ENCODE measurements at regions not wholly inside any gene's neighbourhood (a gene's known extent, or its start where the extent isn't known, plus 50 kb on each side); places are given as distances from the start of the nearest gene placed in this dataset.

DNA sequence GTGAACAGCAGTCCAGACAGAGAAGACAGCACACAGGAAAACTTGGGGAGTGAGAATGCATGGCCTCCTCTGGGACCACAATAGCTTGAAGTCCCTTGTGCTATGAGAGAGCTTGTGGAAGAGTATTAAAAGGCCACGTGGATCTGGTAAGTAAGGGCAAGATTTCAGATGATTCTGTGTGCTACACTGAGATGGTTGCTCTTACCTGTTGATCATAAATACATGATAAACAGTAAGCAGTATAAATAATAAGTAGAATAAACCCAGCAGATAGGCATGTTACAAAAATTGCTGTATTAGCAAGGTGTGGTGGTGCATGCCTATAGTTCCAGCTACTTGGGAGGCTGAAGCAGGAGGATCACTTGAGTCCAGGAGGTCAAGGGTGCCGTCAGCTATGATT, 150.4 kb upstream of the ZC3H11B start:
- TF ChIP-seq EZH2 (IDR thresholded peaks at IDR 0.05) (no peak), POLR2AphosphoS5 (IDR thresholded peaks at IDR 0.05; ENCODE audit: borderline replicate concordance, low read depth, low read length) (no peak), FOXP2 (optimal IDR thresholded peaks at IDR 0.05; ENCODE audit: control extremely low read depth, extremely low read length, insufficient read depth) (no peak)
